HEK293 (cell line): ENCODE measurements at regions not wholly inside any gene's neighbourhood (a gene's known extent, or its start where the extent isn't known, plus 50 kb on each side); places are given as distances from the start of the nearest gene placed in this dataset.

Source experiments
- CTCF ChIA-PET: fragments of 350-600 bp; formaldehyde crosslinking; extraction: SDS; loops from one replicate; lab custom pipeline; 2021; ENCODE audit warnings: antibody characterized with exemption; lab: Yijun Ruan, JAX
- POLR2A ChIA-PET: fragments of 300-600 bp; formaldehyde crosslinking; extraction: SDS; loops from one replicate; lab custom pipeline; 2020; ENCODE audit warnings: antibody characterized with exemption, inconsistent platforms; lab: Yijun Ruan, JAX
- H3K27ac ChIP-seq: fragments of 200-500 bp; sonication (Bioruptor generic); 2 replicates; pipeline ENCODE4 v1.5.1; 2014; ENCODE audit warnings: low read depth, low read length, control low read depth, inconsistent platforms; ENCODE audit errors: extremely low read depth
- H3K36me3 ChIP-seq, 2 experiments: fragments of 200-500 bp in 1 of 2; sonication (Bioruptor generic) in 1 of 2; 1 replicate in 1 of 2; 2 replicates in 1 of 2; pipeline ENCODE4 v1.5.1; 2014 to 2017; ENCODE audit warnings: inconsistent platforms in 2 of 2, low read length in 2 of 2; ENCODE audit not compliant: control insufficient read depth in 2 of 2, insufficient read depth in 1 of 2
- H3K4me1 ChIP-seq: fragments of 200-500 bp; sonication (Bioruptor generic); 2 replicates; pipeline ENCODE4 v1.5.1; 2014; ENCODE audit warnings: mild to moderate bottlenecking, low read length, inconsistent platforms; ENCODE audit not compliant: control insufficient read depth, insufficient read depth
- H3K4me3 ChIP-seq: 2 replicates; pipeline ENCODE4 v1.5.1; 2011; ENCODE audit warnings: low read depth, mild to moderate bottlenecking, control low read depth, low read length, moderate library complexity
- H3K9me3 ChIP-seq: fragments of 200-500 bp; sonication (Bioruptor generic); 2 replicates; pipeline ENCODE4 v1.5.1; 2014; ENCODE audit warnings: low read depth, low read length, inconsistent platforms; ENCODE audit not compliant: control insufficient read depth, insufficient read depth
- ELK4 ChIP-seq: IDR thresholded peaks from 2 replicates; pipeline ENCODE4 v1.6.1; 2011; ENCODE audit warnings: mild to moderate bottlenecking, low read depth, low read length, borderline replicate concordance
- GFI1B ChIP-seq: fragments of 450-650 bp; formaldehyde crosslinking; IDR thresholded peaks from 2 replicates; pipeline ENCODE4 v1.5.1; 2016; ENCODE audit warnings: missing biosample characterization, missing genetic modification characterization
- MEIS1 ChIP-seq: sonication (generic); formaldehyde crosslinking; IDR thresholded peaks from 2 replicates; pipeline ENCODE4 v1.8.1; 2022; ENCODE audit warnings: missing genetic modification reagents, mild to moderate bottlenecking, borderline replicate concordance
- MZF1 ChIP-seq: fragments of 450-650 bp; formaldehyde crosslinking; IDR thresholded peaks from 2 replicates; pipeline ENCODE4 v1.5.1; 2017; ENCODE audit warnings: missing biosample characterization, missing genetic modification characterization, borderline replicate concordance
- PRDM1 ChIP-seq: fragments of 450-650 bp; formaldehyde crosslinking; IDR thresholded peaks from 2 replicates; pipeline ENCODE4; 2016; ENCODE audit warnings: missing biosample characterization, missing genetic modification characterization
- SALL2 ChIP-seq: fragments of 450-650 bp; formaldehyde crosslinking; IDR thresholded peaks from 2 replicates; pipeline ENCODE4 v1.5.0; 2017; ENCODE audit warnings: missing biosample characterization, mild to moderate bottlenecking, missing genetic modification characterization, borderline replicate concordance
- ZBTB7A ChIP-seq: fragments of 450-650 bp; formaldehyde crosslinking; IDR thresholded peaks from 2 replicates; pipeline ENCODE4 v1.5.1; 2016; ENCODE audit warnings: low read depth, missing biosample characterization, missing genetic modification characterization
- ZFHX2 ChIP-seq: fragments of 450-650 bp; formaldehyde crosslinking; conservative IDR thresholded peaks from 2 replicates; pipeline ENCODE4 v1.5.1; 2016; ENCODE audit warnings: missing biosample characterization, missing genetic modification characterization
- ZNF114 ChIP-seq: fragments of 450-650 bp; formaldehyde crosslinking; IDR thresholded peaks from 2 replicates; pipeline ENCODE4 v1.5.0; 2017; ENCODE audit warnings: missing biosample characterization, missing genetic modification characterization
- ZNF184 ChIP-seq: fragments of 450-650 bp; IDR thresholded peaks from 2 replicates; pipeline ENCODE4 v1.5.1; 2018; ENCODE audit warnings: missing biosample characterization, mild to moderate bottlenecking, missing genetic modification characterization
- ZNF19 ChIP-seq: fragments of 450-650 bp; formaldehyde crosslinking; IDR thresholded peaks from 2 replicates; pipeline ENCODE4; 2016; ENCODE audit warnings: missing biosample characterization, missing genetic modification characterization, low read depth
- ZNF292 ChIP-seq: fragments of 450-650 bp; formaldehyde crosslinking; IDR thresholded peaks from 2 replicates; pipeline ENCODE4 v1.5.1; 2016; ENCODE audit warnings: low read depth, missing biosample characterization, missing genetic modification characterization, borderline replicate concordance
- ZNF501 ChIP-seq: fragments of 450-650 bp; formaldehyde crosslinking; IDR thresholded peaks from 2 replicates; pipeline ENCODE4 v1.5.1; 2016; ENCODE audit warnings: missing biosample characterization, missing genetic modification characterization
- ZNF560 ChIP-seq: fragments of 450-650 bp; formaldehyde crosslinking; IDR thresholded peaks from 2 replicates; pipeline ENCODE4 v1.5.1; 2017; ENCODE audit warnings: missing biosample characterization, missing genetic modification characterization, borderline replicate concordance
- ZNF621 ChIP-seq: fragments of 450-650 bp; formaldehyde crosslinking; IDR thresholded peaks from 2 replicates; pipeline ENCODE4 v1.5.1; 2017; ENCODE audit warnings: missing biosample characterization, missing genetic modification characterization
- ZNF658 ChIP-seq: fragments of 450-650 bp; formaldehyde crosslinking; IDR thresholded peaks from 2 replicates; pipeline ENCODE4; 2016; ENCODE audit warnings: missing biosample characterization, missing genetic modification characterization
- ZNF701 ChIP-seq: fragments of 450-650 bp; formaldehyde crosslinking; IDR thresholded peaks from 2 replicates; pipeline ENCODE4 v1.5.1; 2016; ENCODE audit warnings: missing biosample characterization, missing genetic modification characterization
- TF ChIP-seq, protein P1 (sequence below): fragments of 450-650 bp; formaldehyde crosslinking; IDR thresholded peaks from 2 replicates; pipeline ENCODE4 v1.5.1; 2016; ENCODE audit warnings: missing biosample characterization, missing genetic modification characterization
- TF ChIP-seq, protein P2 (sequence below): fragments of 450-650 bp; formaldehyde crosslinking; IDR thresholded peaks from 2 replicates; pipeline ENCODE4 v1.5.1; 2016; ENCODE audit warnings: missing biosample characterization, missing genetic modification characterization, low read depth
- TF ChIP-seq, protein P3 (sequence below): fragments of 450-650 bp; formaldehyde crosslinking; IDR thresholded peaks from 2 replicates; pipeline ENCODE4 v1.5.1; 2017; ENCODE audit warnings: missing biosample characterization, missing genetic modification characterization
- TF ChIP-seq, protein P4 (sequence below): fragments of 450-650 bp; formaldehyde crosslinking; IDR thresholded peaks from 2 replicates; pipeline ENCODE4 v1.5.1; 2016; ENCODE audit warnings: missing biosample characterization, missing genetic modification characterization

GRCh38 chr15:52879904-52880303 is 89.8 kb upstream of the ONECUT1 start (continued):
- TF ChIP-seq, protein P1, sequence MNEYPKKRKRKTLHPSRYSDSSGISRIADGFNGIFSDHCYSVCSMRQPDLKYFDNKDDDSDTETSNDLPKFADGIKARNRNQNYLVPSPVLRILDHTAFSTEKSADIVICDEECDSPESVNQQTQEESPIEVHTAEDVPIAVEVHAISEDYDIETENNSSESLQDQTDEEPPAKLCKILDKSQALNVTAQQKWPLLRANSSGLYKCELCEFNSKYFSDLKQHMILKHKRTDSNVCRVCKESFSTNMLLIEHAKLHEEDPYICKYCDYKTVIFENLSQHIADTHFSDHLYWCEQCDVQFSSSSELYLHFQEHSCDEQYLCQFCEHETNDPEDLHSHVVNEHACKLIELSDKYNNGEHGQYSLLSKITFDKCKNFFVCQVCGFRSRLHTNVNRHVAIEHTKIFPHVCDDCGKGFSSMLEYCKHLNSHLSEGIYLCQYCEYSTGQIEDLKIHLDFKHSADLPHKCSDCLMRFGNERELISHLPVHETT (tag by site-specific recombination): no peak
- TF ChIP-seq ZNF658 (tag by site-specific recombination) (no peak), ZNF114 (tag by site-specific recombination) (no peak), ZNF560 (tag by site-specific recombination) (no peak), MEIS1 (CRISPR knock-in tag) (no peak), ZNF501 (tag by site-specific recombination) (no peak)
- TF ChIP-seq, protein P2, sequence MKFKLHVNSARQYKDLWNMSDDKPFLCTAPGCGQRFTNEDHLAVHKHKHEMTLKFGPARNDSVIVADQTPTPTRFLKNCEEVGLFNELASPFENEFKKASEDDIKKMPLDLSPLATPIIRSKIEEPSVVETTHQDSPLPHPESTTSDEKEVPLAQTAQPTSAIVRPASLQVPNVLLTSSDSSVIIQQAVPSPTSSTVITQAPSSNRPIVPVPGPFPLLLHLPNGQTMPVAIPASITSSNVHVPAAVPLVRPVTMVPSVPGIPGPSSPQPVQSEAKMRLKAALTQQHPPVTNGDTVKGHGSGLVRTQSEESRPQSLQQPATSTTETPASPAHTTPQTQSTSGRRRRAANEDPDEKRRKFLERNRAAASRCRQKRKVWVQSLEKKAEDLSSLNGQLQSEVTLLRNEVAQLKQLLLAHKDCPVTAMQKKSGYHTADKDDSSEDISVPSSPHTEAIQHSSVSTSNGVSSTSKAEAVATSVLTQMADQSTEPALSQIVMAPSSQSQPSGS: no peak
- TF ChIP-seq, protein P3, sequence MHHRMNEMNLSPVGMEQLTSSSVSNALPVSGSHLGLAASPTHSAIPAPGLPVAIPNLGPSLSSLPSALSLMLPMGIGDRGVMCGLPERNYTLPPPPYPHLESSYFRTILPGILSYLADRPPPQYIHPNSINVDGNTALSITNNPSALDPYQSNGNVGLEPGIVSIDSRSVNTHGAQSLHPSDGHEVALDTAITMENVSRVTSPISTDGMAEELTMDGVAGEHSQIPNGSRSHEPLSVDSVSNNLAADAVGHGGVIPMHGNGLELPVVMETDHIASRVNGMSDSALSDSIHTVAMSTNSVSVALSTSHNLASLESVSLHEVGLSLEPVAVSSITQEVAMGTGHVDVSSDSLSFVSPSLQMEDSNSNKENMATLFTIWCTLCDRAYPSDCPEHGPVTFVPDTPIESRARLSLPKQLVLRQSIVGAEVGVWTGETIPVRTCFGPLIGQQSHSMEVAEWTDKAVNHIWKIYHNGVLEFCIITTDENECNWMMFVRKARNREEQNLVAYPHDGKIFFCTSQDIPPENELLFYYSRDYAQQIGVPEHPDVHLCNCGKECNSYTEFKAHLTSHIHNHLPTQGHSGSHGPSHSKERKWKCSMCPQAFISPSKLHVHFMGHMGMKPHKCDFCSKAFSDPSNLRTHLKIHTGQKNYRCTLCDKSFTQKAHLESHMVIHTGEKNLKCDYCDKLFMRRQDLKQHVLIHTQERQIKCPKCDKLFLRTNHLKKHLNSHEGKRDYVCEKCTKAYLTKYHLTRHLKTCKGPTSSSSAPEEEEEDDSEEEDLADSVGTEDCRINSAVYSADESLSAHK (tag by site-specific recombination): no peak
- TF ChIP-seq, all 188 proteins: peak for 0

GRCh38 chr15:52879145-52879544 is 89.0 kb upstream of the ONECUT1 start:
- Histone ChIP-seq H3K4me3 (no peak overlapping the region), H3K4me1 (no peaks in the 10 kb centered on the region), H3K9me3 (no peaks in the 10 kb centered on the region)
- CTCF ChIA-PET: no interaction called here
- TF ChIP-seq PRDM1 (no peak), ZNF184 (no peak), ELK4 (no peak), SALL2 (no peak), ZNF292 (tag by site-specific recombination) (no peak), ZBTB7A (tag by site-specific recombination) (no peak), ZFHX2 (no peak), ZNF701 (tag by site-specific recombination) (no peak), ZNF19 (tag by site-specific recombination) (no peak), GFI1B (tag by site-specific recombination) (no peak), MZF1 (tag by site-specific recombination) (no peak), ZNF621 (tag by site-specific recombination) (no peak)
- TF ChIP-seq, protein P4, sequence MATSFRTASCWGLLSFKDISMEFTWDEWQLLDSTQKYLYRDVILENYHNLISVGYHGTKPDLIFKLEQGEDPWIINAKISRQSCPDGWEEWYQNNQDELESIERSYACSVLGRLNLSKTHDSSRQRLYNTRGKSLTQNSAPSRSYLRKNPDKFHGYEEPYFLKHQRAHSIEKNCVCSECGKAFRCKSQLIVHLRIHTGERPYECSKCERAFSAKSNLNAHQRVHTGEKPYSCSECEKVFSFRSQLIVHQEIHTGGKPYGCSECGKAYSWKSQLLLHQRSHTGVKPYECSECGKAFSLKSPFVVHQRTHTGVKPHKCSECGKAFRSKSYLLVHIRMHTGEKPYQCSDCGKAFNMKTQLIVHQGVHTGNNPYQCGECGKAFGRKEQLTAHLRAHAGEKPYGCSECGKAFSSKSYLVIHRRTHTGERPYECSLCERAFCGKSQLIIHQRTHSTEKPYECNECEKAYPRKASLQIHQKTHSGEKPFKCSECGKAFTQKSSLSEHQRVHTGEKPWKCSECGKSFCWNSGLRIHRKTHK (tag by site-specific recombination): no peak
- TF ChIP-seq, all 188 proteins: peak for 0
- no peaks in the 10 kb centered on the region for H3K36me3 ChIP-seq
- POLR2A ChIA-PET: no interaction called here
- H3K27ac ChIP-seq: no peak overlapping the region
